Mucosa of gallbladder (tissue), 1 donor: ENCODE measurements at regions not wholly inside any gene's neighbourhood (a gene's known extent, or its start where the extent isn't known, plus 50 kb on each side); places are given as distances from the start of the nearest gene placed in this dataset.
A peak's percentile ranks its signal among the peaks of the same experiment; 100 is the strongest.
"Not testable (repeated sequence)": the region's sequence is repeated elsewhere in the genome, so short reads cannot be mapped to it uniquely, and the experiment has no call there.

Source experiments
- DNase-seq: peaks from one replicate; pipeline ENCODE4 v3.0.0-alpha.2; 2020; ENCODE audit warnings: low spot score
- donor health status: DM: no; HTN: no; CAD: no.

DNA sequence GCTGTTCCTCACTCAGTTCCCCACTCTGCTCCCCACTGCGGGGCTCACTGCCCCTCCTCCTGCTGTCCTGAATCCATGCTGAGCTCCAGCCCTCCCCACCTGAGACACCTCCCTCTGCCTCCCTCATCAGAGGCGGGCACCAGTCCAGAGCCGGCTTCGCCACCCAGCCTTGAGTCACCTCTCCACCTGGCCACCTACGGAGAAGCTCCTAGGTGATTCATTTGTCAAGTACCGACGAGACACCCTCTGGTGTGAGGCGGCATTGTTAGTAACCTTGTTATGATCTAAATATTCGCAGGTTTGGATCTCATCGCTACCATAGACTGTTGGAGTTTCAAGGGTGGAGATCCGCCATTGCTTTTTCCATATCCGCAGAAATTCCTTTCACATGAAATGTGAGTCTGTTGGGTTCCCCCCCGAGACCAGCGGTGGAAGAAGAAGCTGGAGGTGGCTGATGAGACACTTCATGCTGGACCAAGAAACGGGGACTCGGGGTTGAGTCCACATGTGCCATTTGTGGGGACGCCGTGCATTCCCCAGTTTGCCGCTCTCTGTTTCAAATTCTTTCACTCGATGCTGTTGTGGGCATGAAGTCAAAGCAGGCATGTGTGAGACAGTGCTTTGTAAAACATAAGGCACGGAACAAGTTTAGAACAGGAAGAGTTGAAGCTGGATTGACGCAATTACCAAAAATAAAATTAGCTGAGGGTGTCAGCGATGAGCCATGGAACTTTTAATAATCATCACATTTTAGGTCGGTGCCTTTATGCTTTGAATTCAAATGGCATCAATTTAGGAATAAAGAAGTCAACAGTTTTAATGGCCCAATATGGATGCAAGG lies 259.8 kb upstream of the HDAC4 start:
- DNase-seq, result peak; percentile 45

DNA sequence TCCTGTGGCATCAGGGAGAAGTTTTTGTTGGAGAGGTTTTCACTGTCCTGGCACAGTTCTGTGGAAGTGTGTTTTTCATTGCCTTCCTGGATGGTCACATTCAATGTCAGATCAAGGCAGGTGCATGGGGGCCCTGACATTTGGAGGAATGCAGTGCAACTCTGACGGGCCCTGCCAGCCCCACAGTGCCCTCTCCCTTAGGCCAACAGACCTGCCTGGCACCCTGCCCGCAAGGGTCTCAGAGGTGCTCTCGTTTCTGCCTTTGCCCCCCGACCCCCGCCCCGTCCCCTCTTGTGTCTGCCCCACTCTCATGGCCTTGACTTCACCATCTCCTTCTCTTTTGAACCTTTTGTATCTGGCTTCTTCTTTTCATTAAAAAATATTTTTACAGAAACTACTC lies 257.2 kb upstream of the HDAC4 start:
- DNase-seq, result no peak

- DNase-seq, result no peak
These were observed 256.4 kb upstream of the HDAC4 start for GRCh38 chr2:239657236-239657635.

GRCh38 chr2:239654266-239654665 lies 253.4 kb upstream of the HDAC4 start:
- no peak for DNase-seq

- no peak for DNase-seq
These were observed 251.0 kb upstream of the HDAC4 start for GRCh38 chr2:239651859-239652258.

GRCh38 chr2:239650674-239651073 lies 249.9 kb upstream of the HDAC4 start:
- no peak for DNase-seq

GRCh38 chr2:239649309-239649708 lies 248.5 kb upstream of the HDAC4 start:
- DNase-seq, result no peak

DNA sequence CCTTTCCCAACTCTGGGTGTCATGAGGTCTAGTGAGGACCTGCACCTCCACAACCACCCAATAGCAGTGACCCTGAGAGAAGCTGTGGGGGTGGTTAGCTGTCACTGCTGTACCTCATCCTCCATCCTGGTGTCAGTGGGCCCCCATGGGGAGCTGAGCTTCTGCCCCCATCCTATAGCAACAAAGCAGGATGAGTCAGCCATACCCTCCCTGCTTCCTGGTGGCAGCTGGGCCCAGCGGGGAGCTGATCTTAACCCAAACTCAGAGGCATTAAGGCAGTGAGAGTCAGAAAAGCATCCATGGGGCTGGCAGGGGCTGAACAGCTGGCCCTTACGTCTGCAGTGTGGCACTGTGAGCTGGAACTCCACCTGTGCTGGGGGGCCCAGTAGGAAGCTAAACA lies 247.8 kb upstream of the HDAC4 start:
- no peak for DNase-seq

GRCh38 chr2:239647052-239647819 lies 246.4 kb upstream of the HDAC4 start:
- no peak for DNase-seq

DNA sequence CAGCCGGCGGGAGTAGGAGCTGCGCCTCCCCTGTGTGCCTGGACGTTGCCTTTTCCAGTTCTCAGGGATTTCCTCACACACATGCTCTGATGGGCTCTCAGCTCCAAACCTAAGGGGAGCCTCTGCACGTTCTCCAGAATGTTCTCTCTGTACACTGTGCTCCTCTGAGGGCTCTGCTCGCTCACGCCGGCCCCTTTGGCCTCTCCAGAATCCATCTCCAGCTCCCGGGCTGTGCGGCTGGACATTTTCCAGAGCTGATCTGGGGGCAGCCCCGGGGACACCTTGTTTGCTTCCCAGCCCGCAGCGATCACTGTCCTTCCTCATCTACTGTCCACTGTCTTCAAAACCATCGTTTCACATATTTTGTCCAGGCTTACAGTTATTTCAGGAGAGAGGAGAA lies 245.4 kb upstream of the HDAC4 start:
- no peak for DNase-seq

- DNase-seq, result not testable (repeated sequence)
These were observed 243.8 kb upstream of the HDAC4 start for GRCh38 chr2:239644594-239644993.

- DNase-seq, result no peak
These were observed 243.2 kb upstream of the HDAC4 start for GRCh38 chr2:239644011-239644410.

DNA sequence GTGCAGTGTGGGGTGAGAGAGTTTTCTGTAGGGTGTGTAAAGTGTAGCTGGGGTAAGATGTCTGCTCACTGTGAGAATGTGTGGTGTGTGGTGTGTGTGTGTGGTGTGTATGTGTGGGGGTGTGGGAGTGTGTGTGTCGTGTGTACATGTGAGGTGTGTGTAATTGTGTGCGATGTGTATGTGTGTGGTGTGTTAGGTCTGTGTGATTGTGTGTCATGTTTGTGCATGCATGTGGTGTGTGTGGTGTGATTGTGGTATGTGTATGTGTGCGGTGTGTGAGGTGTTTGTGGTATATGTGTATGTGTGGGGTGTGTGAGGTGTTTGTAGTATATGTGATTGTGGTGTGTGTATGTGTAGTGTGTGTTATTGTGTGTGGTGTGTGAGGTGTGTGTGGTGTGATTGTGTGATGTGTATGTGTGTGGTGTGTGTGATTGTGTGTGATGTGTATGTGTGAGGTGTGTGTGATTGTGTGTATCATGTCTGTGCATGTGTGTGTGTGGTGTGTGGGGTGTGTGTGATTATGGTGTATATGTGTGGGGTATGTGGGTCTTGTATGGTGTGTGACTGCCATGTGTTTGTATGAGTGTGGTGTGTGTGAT lies 241.7 kb upstream of the HDAC4 start:
- DNase-seq, result no peak

- not testable (repeated sequence) for DNase-seq
These were observed 241.1 kb upstream of the HDAC4 start for GRCh38 chr2:239641904-239642303.

GRCh38 chr2:239640676-239641578 lies 240.1 kb upstream of the HDAC4 start:
- DNase-seq, result no peak

GRCh38 chr2:239640210-239640609 lies 239.4 kb upstream of the HDAC4 start:
- no peak for DNase-seq

GRCh38 chr2:239639421-239640185 lies 238.8 kb upstream of the HDAC4 start:
- no peak for DNase-seq

- no peak for DNase-seq
These were observed 237.6 kb upstream of the HDAC4 start for GRCh38 chr2:239638376-239638775.

DNA sequence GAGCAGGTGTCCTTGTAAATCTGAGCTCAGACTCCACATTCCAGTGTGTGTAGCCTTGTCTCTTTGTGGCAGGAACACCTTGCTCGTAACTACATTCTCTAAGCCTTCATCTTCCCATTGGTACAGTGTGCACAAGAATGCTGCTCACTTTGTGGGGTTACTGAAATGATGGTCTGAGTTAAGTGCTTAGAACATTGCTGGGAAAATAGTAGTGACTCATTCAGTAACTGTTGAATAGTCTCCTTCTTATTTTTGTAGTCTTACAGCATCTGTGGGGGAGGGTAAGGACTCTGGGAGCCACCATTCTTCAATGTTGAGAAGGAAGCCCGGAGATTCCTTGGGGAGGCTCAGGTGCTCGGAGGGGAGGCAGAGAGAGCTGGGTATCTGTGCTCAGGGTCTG lies 236.0 kb upstream of the HDAC4 start:
- no peak for DNase-seq

- no peak for DNase-seq
These were observed 233.9 kb upstream of the HDAC4 start for GRCh38 chr2:239634769-239635168.
